Chondrocyte (in vitro differentiated cells): ENCODE measurements at regions not wholly inside any gene's neighbourhood (a gene's known extent, or its start where the extent isn't known, plus 50 kb on each side); places are given as distances from the start of the nearest gene placed in this dataset.
"Not testable (repeated sequence)": the region's sequence is repeated elsewhere in the genome, so short reads cannot be mapped to it uniquely, and the experiment has no call there.

Source experiments
- DNase-seq: peaks from one replicate; pipeline ENCODE4 v3.0.0; 2021; ENCODE audit warnings: mixed read lengths, low spot score
- H3K27ac Mint-ChIP-seq: one replicate; pipeline ENCODE4 v1.8.0; 2021; ENCODE audit warnings: mild to moderate bottlenecking, moderate library complexity, mixed read lengths; ENCODE audit not compliant: unreplicated experiment
- H3K27me3 Mint-ChIP-seq: 2 replicates; pipeline ENCODE4 v1.8.0; 2021; ENCODE audit warnings: low read depth, mixed read lengths
- H3K36me3 Mint-ChIP-seq: 2 replicates; pipeline ENCODE4 v1.8.0; 2021; ENCODE audit warnings: low read depth, mixed read lengths
- H3K4me1 Mint-ChIP-seq: 2 replicates; pipeline ENCODE4 v1.8.0; 2021; ENCODE audit warnings: low read depth, mild to moderate bottlenecking, mixed read lengths
- H3K4me3 Mint-ChIP-seq: one replicate; pipeline ENCODE4 v1.8.0; 2021; ENCODE audit warnings: mild to moderate bottlenecking, moderate library complexity, mixed read lengths; ENCODE audit not compliant: unreplicated experiment
- H3K9me3 Mint-ChIP-seq: 2 replicates; pipeline ENCODE4 v1.8.0; 2021; ENCODE audit warnings: low read depth, mixed read lengths
- CTCF ChIP-seq: fragments of 200-600 bp; sonication (generic); IDR thresholded peaks from 2 replicates; pipeline ENCODE4 v1.5.0; 2021; ENCODE audit warnings: antibody characterized with exemption, mild to moderate bottlenecking, moderate library complexity

- peaks cover 13% of the 10 kb centered on the region for H3K27me3 Mint-ChIP-seq
- not testable (repeated sequence) for DNase-seq, H3K36me3 Mint-ChIP-seq, H3K27ac Mint-ChIP-seq, H3K9me3 Mint-ChIP-seq, H3K4me3 Mint-ChIP-seq, H3K4me1 Mint-ChIP-seq
Observed at GRCh38 chr4:3586596-3586995, 54.4 kb upstream of the LRPAP1 start.

- H3K4me3 Mint-ChIP-seq, H3K4me1 Mint-ChIP-seq, H3K27ac Mint-ChIP-seq, H3K36me3 Mint-ChIP-seq, H3K9me3 Mint-ChIP-seq, DNase-seq: not testable (repeated sequence)
- peaks cover 12% of the 10 kb centered on the region for H3K27me3 Mint-ChIP-seq
Observed at GRCh38 chr4:3585567-3585966, 53.3 kb upstream of the LRPAP1 start.

- Mint-ChIP-seq H3K36me3 (no peaks in the 10 kb centered on the region), H3K27me3 (peaks cover 24% of the 10 kb centered on the region), H3K4me3 (no peak overlapping the region), H3K9me3 (no peaks in the 10 kb centered on the region), H3K4me1 (peaks cover 4% of the 10 kb centered on the region), H3K27ac (no peak overlapping the region)
- TF ChIP-seq CTCF, result no peak
- peak; percentile 54 for DNase-seq
Observed at GRCh38 chr4:3582091-3582475, 49.9 kb upstream of the LRPAP1 start.
